Peyer's patch (tissue), 4 donors: ENCODE measurements at regions not wholly inside any gene's neighbourhood (a gene's known extent, or its start where the extent isn't known, plus 50 kb on each side); places are given as distances from the start of the nearest gene placed in this dataset.

ENCODE experiments used
- DNase-seq, 3 donors: peaks; one replicate each; pipeline ENCODE4 v3.0.0-alpha.2; 2017 to 2019
- H3K27ac ChIP-seq, 4 donors: fragments of 200-600 bp; sonication (generic); one replicate each; pipeline ENCODE4 v1.5.1; 2016 to 2019
- H3K27me3 ChIP-seq, 2 donors: fragments of 200-600 bp; sonication (generic); one replicate each; pipeline ENCODE4 v1.5.1; 2019
- H3K36me3 ChIP-seq, 3 donors: fragments of 200-600 bp; sonication (generic); one replicate each; pipeline ENCODE4 v1.5.1; 2016 to 2019
- H3K4me1 ChIP-seq, 4 donors: fragments of 200-600 bp; sonication (generic); one replicate each; pipeline ENCODE4 v1.5.1; 2016 to 2019
- H3K4me3 ChIP-seq, 4 donors: fragments of 200-600 bp; sonication (generic); 1 replicate in 3 of 4; 2 replicates in 1 of 4; pipeline ENCODE4 v1.5.1; 2016 to 2019; ENCODE audit warnings: mild to moderate bottlenecking in 1 of 4
- H3K9me3 ChIP-seq, 4 donors: fragments of 200-600 bp; sonication (generic); one replicate each; pipeline ENCODE4 v1.5.1; 2016 to 2019; ENCODE audit warnings: mild to moderate bottlenecking in 1 of 4
- POLR2A ChIP-seq, 2 donors: fragments of 450-650 bp; IDR thresholded peaks; one replicate each; pipeline ENCODE4 v1.5.1; 2017; ENCODE audit warnings: antibody characterized with exemption in 2 of 2, mild to moderate bottlenecking in 2 of 2, moderate library complexity in 2 of 2
- TF ChIP-seq, protein P1 (sequence below), 6 experiments: fragments of 450-650 bp in 4 of 6; fragments of 200-600 bp in 2 of 6; sonication (generic) in 1 of 6; IDR thresholded peaks; one replicate each; pipeline ENCODE4 v1.5.1; 2017 to 2019; ENCODE audit warnings: antibody characterized with exemption in 6 of 6, mild to moderate bottlenecking in 3 of 6, moderate library complexity in 1 of 6

DNA sequence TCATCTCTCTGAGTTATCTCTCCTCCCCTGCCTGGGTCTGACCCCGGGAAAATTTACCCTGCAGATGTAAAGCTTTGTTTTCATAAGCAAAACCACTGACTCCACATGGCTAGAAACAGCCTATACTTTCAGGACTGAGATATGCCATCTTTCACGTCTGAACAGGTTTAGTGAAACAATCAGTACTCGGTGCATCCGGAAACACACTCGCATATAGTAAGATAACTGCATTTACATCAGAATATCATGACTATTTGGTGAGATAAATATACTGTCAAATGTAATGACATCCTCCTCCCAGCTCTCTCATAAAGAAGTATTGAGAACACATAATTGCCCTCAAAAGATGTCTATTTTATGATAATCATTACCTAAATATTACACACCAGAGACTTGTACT is 172.8 kb downstream of the EFNB2 start:
- H3K36me3 ChIP-seq: no peaks in the 10 kb centered on the region
- H3K27ac ChIP-seq: no peak overlapping the region
- no peaks in the 10 kb centered on the region for H3K27me3 ChIP-seq
- DNase-seq: no peak
- TF ChIP-seq, protein P1, sequence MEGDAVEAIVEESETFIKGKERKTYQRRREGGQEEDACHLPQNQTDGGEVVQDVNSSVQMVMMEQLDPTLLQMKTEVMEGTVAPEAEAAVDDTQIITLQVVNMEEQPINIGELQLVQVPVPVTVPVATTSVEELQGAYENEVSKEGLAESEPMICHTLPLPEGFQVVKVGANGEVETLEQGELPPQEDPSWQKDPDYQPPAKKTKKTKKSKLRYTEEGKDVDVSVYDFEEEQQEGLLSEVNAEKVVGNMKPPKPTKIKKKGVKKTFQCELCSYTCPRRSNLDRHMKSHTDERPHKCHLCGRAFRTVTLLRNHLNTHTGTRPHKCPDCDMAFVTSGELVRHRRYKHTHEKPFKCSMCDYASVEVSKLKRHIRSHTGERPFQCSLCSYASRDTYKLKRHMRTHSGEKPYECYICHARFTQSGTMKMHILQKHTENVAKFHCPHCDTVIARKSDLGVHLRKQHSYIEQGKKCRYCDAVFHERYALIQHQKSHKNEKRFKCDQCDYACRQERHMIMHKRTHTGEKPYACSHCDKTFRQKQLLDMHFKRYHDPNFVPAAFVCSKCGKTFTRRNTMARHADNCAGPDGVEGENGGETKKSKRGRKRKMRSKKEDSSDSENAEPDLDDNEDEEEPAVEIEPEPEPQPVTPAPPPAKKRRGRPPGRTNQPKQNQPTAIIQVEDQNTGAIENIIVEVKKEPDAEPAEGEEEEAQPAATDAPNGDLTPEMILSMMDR (IDR thresholded peaks at IDR 0.05): no peak
- TF ChIP-seq POLR2A (IDR thresholded peaks at IDR 0.05): no peak
- H3K9me3 ChIP-seq: peaks cover 0 to 6% (median 0%) of the 10 kb centered on the region in 4 donors
- H3K4me3 ChIP-seq: no peak overlapping the region
- no peaks in the 10 kb centered on the region for H3K4me1 ChIP-seq

DNA sequence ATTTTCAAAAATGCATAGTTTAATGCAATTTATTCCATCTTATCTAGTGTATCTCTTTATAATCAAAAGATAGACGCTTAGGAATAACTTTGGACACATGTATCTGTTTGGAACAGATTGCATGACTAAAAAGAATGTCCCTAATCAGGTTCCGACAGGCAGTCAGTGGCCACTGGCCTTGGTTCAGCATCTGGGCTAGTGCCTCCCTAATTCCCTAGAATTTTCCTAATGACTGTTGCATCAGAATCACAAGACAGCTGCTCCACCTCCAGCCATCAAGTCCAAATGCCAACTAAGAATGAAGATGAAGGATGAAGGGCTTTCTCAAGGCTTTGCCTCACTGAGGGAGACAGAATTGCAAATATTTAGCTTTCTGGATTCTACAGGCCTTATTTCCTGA is 173.8 kb downstream of the EFNB2 start:
- H3K4me3 ChIP-seq: no peak overlapping the region
- no peaks in the 10 kb centered on the region for H3K4me1 ChIP-seq
- H3K27me3 ChIP-seq: no peaks in the 10 kb centered on the region
- peaks cover 0 to 6% (median 0%) of the 10 kb centered on the region in 4 donors for H3K9me3 ChIP-seq
- no peak for DNase-seq
- no peak overlapping the region for H3K27ac ChIP-seq
- no peak for TF ChIP-seq POLR2A (IDR thresholded peaks at IDR 0.05)
- TF ChIP-seq, protein P1 (IDR thresholded peaks at IDR 0.05): no peak
- no peaks in the 10 kb centered on the region for H3K36me3 ChIP-seq

GRCh38 chr13:106357198-106357597 is 178.3 kb downstream of the EFNB2 start:
- Histone ChIP-seq H3K27ac (no peak overlapping the region), H3K36me3 (no peaks in the 10 kb centered on the region), H3K4me1 (no peaks in the 10 kb centered on the region), H3K27me3 (no peaks in the 10 kb centered on the region), H3K4me3 (no peak overlapping the region), H3K9me3 (no peaks in the 10 kb centered on the region)
- TF ChIP-seq POLR2A (IDR thresholded peaks at IDR 0.05): no peak
- TF ChIP-seq, protein P1 (IDR thresholded peaks at IDR 0.05): no peak
- DNase-seq: no peak

GRCh38 chr13:106355866-106356265 is 179.6 kb downstream of the EFNB2 start:
- no peak for DNase-seq
- no peak for TF ChIP-seq POLR2A (IDR thresholded peaks at IDR 0.05)
- TF ChIP-seq, protein P1 (IDR thresholded peaks at IDR 0.05): no peak
- H3K36me3 ChIP-seq: no peaks in the 10 kb centered on the region

GRCh38 chr13:106354961-106355360 is 180.5 kb downstream of the EFNB2 start:
- Histone ChIP-seq H3K9me3 (no peaks in the 10 kb centered on the region), H3K27me3 (no peaks in the 10 kb centered on the region), H3K27ac (no peak overlapping the region), H3K4me1 (no peaks in the 10 kb centered on the region), H3K36me3 (no peaks in the 10 kb centered on the region), H3K4me3 (no peak overlapping the region)
- DNase-seq: no peak
- TF ChIP-seq, protein P1 (IDR thresholded peaks at IDR 0.05): no peak

More at GRCh38 chr13:106355866-106356265, 179.6 kb downstream of the EFNB2 start:
- Histone ChIP-seq H3K9me3 (no peaks in the 10 kb centered on the region), H3K27me3 (no peaks in the 10 kb centered on the region), H3K4me1 (no peaks in the 10 kb centered on the region), H3K4me3 (no peak overlapping the region), H3K27ac (no peak overlapping the region)

DNA sequence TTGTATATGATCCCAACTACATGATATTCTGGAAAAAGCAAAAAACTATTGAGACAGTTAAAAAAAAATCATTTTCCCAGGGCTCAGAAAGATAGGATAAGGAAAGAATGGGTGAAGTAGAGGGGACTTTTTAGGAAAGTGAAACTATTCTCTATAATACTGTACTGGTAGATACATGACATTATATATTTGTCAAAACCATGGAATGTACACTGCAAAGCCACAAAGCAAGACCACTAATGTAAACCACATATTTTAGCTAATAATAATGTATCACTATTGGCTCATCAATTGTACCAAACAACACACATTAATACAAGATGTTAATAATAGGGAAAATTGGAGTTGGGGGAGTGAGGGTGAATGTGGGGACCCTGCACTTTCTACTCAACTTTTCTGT is 182.6 kb downstream of the EFNB2 start:
- Histone ChIP-seq H3K27me3 (no peaks in the 10 kb centered on the region), H3K4me3 (no peak overlapping the region), H3K9me3 (no peaks in the 10 kb centered on the region), H3K27ac (no peak overlapping the region), H3K36me3 (no peaks in the 10 kb centered on the region), H3K4me1 (no peaks in the 10 kb centered on the region)
- TF ChIP-seq, protein P1 (IDR thresholded peaks at IDR 0.05): no peak
- no peak for TF ChIP-seq POLR2A (IDR thresholded peaks at IDR 0.05)
- no peak for DNase-seq
